Memory B cell (primary cell): ENCODE measurements at regions not wholly inside any gene's neighbourhood (a gene's known extent, or its start where the extent isn't known, plus 50 kb on each side); places are given as distances from the start of the nearest gene placed in this dataset.

ENCODE experiments used
- ATAC-seq: fragments of 150-1000 bp; cut with Tn5 transposase; 2 replicates; pipeline ENCODE4 v1.10.0; 2021; ENCODE audit warnings: low read depth, mild to moderate bottlenecking, moderate library complexity
- DNase-seq, 2 donors: peaks; one replicate each; pipeline ENCODE4 v3.0.0; 2022; ENCODE audit warnings: low spot score in 2 of 2
- H3K27ac Mint-ChIP-seq: one replicate; pipeline ENCODE4 v1.8.0; 2022; ENCODE audit warnings: mild to moderate bottlenecking, moderate library complexity, mixed read lengths
- H3K27me3 Mint-ChIP-seq: one replicate; pipeline ENCODE4 v1.8.0; 2022; ENCODE audit warnings: mixed read lengths
- H3K36me3 Mint-ChIP-seq: one replicate; pipeline ENCODE4 v1.8.0; 2022; ENCODE audit warnings: mild to moderate bottlenecking, mixed read lengths
- H3K4me1 Mint-ChIP-seq: one replicate; pipeline ENCODE4 v1.8.0; 2022; ENCODE audit warnings: mixed read lengths
- H3K4me3 Mint-ChIP-seq: one replicate; pipeline ENCODE4 v1.8.0; 2022; ENCODE audit warnings: mild to moderate bottlenecking, moderate library complexity, mixed read lengths
- H3K9me3 Mint-ChIP-seq: one replicate; pipeline ENCODE4 v1.8.0; 2022; ENCODE audit warnings: mixed read lengths

DNA sequence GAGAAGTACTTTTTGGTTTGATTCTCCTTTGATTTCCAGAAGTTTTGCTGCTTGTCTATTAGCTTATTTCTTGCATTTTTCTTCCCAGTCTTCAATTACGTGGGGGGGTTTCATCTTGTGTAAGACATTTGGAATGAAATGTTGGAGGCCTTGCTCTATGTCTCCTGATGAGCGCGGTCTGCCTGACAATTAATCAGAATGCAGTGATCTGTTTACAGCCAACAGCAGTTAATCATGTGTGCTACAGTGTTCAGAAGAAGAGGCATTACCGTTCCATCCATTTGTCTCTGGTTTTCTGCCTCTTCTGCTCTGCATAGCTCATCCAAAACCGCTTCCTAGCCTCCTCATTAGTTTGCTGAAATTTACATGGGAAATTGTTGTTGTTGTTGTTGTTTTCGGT is 134.4 kb upstream of the ST6GAL2 start:
- Mint-ChIP-seq H3K4me3 (no peak overlapping the region), H3K4me1 (no peaks in the 10 kb centered on the region)

DNA sequence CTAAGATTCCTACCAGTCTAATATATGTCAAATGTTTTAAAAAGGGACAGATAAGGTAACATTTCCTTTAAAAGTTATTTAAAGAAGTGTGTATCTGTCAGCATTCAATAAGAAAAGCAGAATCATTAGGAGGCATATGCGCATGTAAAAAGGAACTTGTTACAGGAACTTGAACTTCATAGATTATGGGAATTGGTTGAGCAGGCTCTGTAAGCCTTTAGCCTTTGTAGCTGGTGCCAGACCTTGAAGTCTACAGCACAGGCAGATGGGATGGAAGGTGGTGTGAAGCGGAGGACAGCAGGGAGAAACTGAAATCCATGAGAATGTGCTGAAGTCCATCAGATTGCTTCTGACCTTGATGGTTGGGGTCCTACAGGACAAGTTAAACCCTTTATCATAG is 138.3 kb upstream of the ST6GAL2 start:
- Mint-ChIP-seq H3K27me3 (no peaks in the 10 kb centered on the region), H3K9me3 (peaks cover 5% of the 10 kb centered on the region), H3K4me1 (no peaks in the 10 kb centered on the region), H3K36me3 (no peaks in the 10 kb centered on the region), H3K4me3 (no peak overlapping the region), H3K27ac (no peak overlapping the region)
- DNase-seq (no peak), ATAC-seq (no peak)

More for the DNA sequence above, 134.4 kb upstream of the ST6GAL2 start:
- no peaks in the 10 kb centered on the region for H3K27me3 Mint-ChIP-seq
- H3K27ac Mint-ChIP-seq = no peak overlapping the region
- ATAC-seq (no peak), DNase-seq (no peak)
- peaks cover 6% of the 10 kb centered on the region for H3K9me3 Mint-ChIP-seq
- no peaks in the 10 kb centered on the region for H3K36me3 Mint-ChIP-seq

DNA sequence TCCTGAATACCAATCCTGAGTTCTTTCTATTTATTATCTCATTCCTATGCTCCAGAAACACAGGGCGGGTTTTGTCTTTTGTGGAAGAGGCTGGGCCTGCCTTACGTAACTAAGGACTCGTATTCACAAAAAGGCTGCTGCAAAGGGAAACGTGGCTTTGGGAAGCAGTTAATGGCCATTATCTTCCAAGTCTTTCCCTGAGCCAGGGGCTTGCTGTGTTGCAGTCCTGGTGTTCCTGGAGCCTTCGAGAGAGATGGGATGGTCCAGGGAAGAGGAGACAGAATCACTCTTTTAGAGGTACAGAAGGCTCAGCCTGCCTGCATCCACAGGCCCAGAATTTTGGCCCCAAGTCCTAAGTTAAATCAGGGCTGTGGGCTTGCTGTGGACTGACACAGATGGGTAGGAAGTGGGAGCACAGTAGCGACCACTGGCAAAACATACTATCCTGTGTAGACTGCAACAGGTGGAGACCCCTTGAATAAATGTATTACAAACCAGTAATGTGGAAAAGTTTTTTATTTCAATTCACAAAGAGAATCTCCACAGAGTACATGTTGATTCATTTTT is 139.4 kb upstream of the ST6GAL2 start:
- no peaks in the 10 kb centered on the region for H3K27me3 Mint-ChIP-seq
- no peak overlapping the region for H3K4me3 Mint-ChIP-seq
- no peaks in the 10 kb centered on the region for H3K4me1 Mint-ChIP-seq
- H3K9me3 Mint-ChIP-seq = peaks cover 6% of the 10 kb centered on the region
- ATAC-seq (no peak), DNase-seq (no peak)
- H3K27ac Mint-ChIP-seq = no peak overlapping the region
- no peaks in the 10 kb centered on the region for H3K36me3 Mint-ChIP-seq

DNA sequence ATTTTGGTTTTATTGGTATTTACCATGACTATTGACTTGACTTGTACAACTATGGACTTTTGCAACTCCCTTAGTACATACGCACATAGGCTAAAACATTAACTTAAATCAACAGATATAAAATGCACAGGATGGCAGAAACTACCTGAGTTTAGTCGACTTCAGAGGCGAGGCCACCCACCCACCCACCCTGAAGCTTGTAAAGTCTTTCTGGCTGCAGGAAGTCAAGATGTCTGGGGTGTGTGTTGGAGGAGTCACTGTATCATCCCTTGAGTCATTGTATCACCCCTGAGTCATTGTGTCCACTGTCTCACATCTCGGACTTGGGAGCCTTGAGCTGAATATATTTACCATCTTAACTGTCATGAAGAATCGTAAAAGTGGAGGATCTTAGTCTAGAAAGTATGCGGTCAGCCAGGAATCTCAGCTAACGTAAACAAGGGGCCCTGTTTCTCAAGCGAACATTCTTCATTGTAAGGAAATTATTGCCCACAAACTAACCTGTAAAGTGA is 140.0 kb upstream of the ST6GAL2 start:
- Mint-ChIP-seq H3K27ac (no peak overlapping the region), H3K4me1 (no peaks in the 10 kb centered on the region), H3K9me3 (peaks cover 6% of the 10 kb centered on the region), H3K36me3 (no peaks in the 10 kb centered on the region), H3K4me3 (no peak overlapping the region), H3K27me3 (no peaks in the 10 kb centered on the region)
- DNase-seq = no peak
- no peak for ATAC-seq

DNA sequence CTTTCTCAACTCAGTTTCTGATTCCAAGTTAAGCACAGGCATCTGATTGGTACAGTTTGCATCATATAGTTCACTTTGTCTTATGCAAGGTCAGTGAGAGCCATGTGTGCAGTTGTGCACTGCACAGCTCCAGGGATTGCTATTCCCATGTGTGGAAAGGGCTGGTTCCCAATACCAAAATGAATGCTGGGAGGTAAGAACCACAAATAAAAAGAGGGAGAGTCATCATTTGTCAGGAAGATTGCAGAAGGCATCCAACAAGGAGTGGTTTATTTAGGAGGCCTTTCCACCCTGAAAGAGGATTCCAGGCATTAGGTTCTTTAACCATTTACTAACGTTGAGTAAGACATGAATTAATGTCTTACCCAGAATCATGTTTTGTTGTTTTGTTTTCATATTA is 141.2 kb upstream of the ST6GAL2 start:
- no peaks in the 10 kb centered on the region for H3K4me1 Mint-ChIP-seq
- peaks cover 6% of the 10 kb centered on the region for H3K9me3 Mint-ChIP-seq
- H3K36me3 Mint-ChIP-seq = no peaks in the 10 kb centered on the region
- no peak overlapping the region for H3K27ac Mint-ChIP-seq
- ATAC-seq (no peak), DNase-seq (no peak)
- no peaks in the 10 kb centered on the region for H3K27me3 Mint-ChIP-seq
- H3K4me3 Mint-ChIP-seq = no peak overlapping the region

DNA sequence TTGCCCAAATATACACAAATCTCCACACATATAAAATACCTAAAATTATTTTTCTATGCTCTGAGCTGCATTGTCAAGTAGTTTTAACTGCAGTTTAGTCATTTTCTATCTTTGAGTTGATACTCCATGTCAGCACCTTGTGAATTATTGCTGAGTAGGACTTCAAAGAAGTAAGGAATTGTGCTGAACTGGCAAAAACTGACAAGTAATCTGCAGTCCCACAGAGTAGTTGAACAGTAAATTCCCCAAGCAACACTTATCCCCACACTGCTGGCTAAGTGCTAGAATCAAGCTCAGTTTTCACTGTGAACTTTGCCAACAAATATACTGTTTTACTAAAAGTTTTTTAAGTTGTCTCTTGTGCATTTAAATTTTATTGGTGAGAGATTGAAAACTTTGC is 141.8 kb upstream of the ST6GAL2 start:
- no peak for ATAC-seq
- H3K9me3 Mint-ChIP-seq = peaks cover 6% of the 10 kb centered on the region
- H3K27ac Mint-ChIP-seq = no peak overlapping the region
- no peak overlapping the region for H3K4me3 Mint-ChIP-seq
- H3K4me1 Mint-ChIP-seq = no peaks in the 10 kb centered on the region
- no peak for DNase-seq
- H3K27me3 Mint-ChIP-seq = no peaks in the 10 kb centered on the region
- H3K36me3 Mint-ChIP-seq = no peaks in the 10 kb centered on the region

DNA sequence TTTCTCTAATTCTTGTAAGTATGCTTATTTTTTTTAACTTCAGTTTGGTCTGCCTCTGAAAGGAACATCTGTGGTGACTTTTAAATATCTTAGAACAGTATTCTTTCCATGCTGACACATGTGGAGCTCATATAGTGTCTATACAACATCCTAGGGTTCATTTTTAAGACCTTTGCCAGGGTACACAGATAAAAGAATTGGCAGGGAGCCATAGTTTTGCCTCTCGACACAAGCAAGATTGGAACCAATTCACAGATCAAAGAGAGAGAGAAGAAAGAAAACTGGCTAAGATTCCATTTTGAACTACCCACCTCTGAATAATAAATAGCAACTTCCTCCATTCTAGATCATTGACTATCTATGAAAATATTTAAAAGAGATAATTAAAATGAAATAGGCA is 142.7 kb upstream of the ST6GAL2 start:
- DNase-seq (no peak), ATAC-seq (no peak)
- H3K27me3 Mint-ChIP-seq = no peaks in the 10 kb centered on the region
- H3K36me3 Mint-ChIP-seq = no peaks in the 10 kb centered on the region
- peaks cover 6% of the 10 kb centered on the region for H3K9me3 Mint-ChIP-seq
- H3K4me3 Mint-ChIP-seq = no peak overlapping the region
- no peaks in the 10 kb centered on the region for H3K4me1 Mint-ChIP-seq
- H3K27ac Mint-ChIP-seq = no peak overlapping the region

DNA sequence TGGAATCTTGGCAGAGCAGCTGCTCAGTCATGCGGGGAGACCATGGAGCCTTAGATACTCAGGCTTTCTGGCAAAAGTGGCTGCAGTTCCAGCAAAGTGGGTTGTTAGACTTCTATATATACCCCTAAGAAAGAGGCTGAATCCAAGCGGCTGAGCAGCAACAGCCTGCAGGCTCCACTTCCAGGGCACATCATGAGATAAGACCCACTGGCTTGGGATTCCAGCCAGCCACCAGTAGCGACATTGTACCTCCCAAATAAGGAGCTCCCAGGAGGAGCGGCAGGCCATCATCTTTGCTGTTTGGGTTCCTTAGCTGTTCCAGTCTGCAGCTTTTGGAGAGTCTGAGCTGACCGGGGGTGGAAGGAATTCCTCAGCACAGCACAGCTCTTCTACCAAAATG is 150.3 kb upstream of the ST6GAL2 start:
- DNase-seq (no peak), ATAC-seq (no peak)
- Mint-ChIP-seq H3K27ac (no peak overlapping the region), H3K9me3 (peaks cover 10% of the 10 kb centered on the region), H3K27me3 (no peaks in the 10 kb centered on the region), H3K4me1 (no peaks in the 10 kb centered on the region), H3K36me3 (no peaks in the 10 kb centered on the region), H3K4me3 (no peak overlapping the region)

DNA sequence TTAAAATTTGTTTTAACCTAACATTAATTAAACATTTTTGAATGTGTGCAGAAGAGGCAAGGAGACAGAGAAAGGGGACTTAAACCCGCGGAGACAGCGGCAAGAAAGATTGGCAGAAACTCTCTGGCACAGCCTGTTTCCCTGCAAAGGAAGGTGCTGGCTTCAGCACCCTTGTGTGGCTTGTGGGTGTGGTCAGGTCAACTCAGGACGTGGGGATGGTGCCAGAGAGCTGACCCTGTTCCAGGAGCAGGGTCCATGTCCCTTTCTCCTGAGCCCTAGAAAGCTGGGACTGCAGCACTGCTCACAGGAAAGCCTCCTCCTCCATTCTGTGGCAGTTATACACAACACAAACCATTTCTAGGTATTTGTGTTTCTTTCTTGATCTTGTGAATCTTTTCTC is 176.2 kb upstream of the ST6GAL2 start:
- Mint-ChIP-seq H3K4me3 (no peak overlapping the region), H3K36me3 (no peaks in the 10 kb centered on the region), H3K9me3 (peaks cover 2% of the 10 kb centered on the region), H3K27ac (no peak overlapping the region), H3K4me1 (no peaks in the 10 kb centered on the region), H3K27me3 (no peaks in the 10 kb centered on the region)
- DNase-seq (no peak), ATAC-seq (no peak)

DNA sequence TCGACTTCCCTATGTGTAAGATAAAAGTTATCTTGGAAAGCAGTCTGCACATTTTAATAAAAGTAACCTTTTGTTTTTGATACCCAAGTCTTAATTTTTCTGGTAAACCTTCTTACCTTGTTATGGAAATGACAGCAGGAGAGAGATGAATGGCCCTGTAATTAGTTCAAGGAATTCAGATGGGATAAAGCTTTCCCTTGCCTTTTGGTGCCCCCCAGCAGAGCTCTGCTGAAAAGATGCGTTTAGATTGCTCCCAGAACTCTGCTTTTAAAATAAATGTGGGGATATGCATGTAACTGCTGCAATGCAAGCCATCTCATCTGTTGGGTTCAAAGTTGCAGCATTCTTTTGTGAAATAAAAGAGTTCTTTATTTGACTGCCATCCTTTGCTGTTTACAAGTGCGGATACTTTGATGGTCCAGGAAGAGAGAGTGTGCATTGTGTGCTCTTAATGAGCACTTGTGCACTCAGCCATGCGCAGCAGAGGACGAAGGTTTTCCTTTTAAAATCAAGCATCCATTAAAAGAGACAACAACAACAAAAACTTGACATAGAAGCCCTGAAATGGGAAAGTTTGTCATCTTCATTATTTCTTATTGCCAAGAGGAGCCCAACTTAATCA is 176.7 kb upstream of the ST6GAL2 start:
- H3K4me1 Mint-ChIP-seq = no peaks in the 10 kb centered on the region

DNA sequence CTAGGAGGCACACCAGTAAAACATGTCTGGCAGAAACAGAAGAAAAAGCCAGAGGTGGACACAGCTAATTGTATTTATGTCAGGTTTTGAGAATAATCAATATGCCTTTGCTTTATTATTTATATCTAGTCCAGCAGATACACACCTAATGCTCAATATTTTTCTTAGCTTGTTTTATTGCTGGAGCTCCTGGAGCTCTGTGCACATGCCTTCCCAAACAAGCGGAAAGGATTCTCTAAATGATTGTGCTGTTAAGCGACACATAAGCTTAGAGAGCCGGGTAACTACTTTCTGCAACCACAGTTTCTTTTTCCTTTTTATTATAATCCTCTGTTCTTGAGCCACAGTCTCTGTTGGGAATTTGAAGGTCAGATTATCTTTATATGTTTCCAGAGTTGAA is 177.3 kb upstream of the ST6GAL2 start:
- no peak for ATAC-seq
- Mint-ChIP-seq H3K4me3 (no peak overlapping the region), H3K9me3 (peaks cover 2% of the 10 kb centered on the region), H3K27me3 (no peaks in the 10 kb centered on the region), H3K36me3 (no peaks in the 10 kb centered on the region), H3K4me1 (no peaks in the 10 kb centered on the region), H3K27ac (no peak overlapping the region)
- no peak for DNase-seq

More for the DNA sequence above, 176.7 kb upstream of the ST6GAL2 start:
- DNase-seq (no peak), ATAC-seq (no peak)
- Mint-ChIP-seq H3K36me3 (no peaks in the 10 kb centered on the region), H3K9me3 (peaks cover 2% of the 10 kb centered on the region), H3K27me3 (no peaks in the 10 kb centered on the region), H3K27ac (no peak overlapping the region), H3K4me3 (no peak overlapping the region)

DNA sequence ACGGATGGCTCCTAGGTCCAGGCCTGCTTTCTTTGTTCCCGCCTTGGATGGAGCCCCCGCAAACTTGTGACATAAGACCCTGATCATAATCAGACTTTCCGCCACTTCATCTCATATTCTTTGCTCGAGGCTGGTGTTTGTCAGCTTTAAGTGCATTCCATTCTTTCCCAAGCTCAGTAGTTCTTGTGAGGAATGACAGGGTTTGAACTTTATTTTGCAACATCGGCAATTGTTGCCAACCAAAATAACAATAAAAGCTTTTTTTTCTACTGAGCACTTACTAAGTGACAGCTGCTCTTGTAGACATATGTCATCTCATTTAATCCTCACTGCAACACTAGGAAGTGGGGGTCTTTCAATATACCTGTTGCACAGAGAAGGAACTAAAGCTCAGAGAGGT is 178.8 kb upstream of the ST6GAL2 start:
- no peak for ATAC-seq

DNA sequence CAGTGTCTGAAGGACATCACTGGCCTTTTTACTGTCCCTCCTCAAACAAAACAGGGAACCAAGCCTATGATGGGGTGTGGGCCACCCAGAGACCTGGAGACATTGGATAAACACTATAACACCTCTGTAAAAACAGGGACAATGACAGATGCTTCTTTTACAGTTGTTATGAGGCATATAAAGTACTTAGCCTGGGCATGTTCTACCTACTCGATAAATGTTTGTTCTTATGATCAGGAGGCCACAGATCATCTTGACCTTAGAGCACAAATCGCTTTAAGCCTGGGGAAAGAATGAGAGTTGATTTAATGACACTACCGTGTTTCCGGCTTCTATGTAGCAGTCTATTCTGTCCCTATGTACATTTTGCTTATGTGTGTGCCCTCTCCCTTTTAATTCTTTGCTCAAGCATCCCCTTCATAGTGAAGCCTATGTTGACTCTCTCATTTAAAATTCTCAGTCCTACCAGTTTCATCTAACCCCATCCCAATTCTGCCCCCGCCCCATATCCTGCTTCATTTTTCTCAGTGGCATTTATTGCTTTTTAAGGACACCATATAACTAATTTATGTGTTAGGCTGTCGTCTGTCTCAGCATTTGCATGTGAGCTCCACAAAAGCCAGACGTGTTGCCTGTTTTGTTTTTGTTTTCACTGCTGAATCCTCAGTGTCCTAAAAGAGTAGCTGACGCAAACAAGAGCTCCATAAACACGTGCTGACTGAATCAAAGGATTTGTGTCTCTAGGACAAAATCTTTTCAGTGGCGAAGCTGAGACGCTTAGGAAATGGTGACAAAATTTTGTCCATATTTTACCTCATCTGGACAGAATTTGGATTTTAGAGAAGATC is 182.3 kb upstream of the ST6GAL2 start:
- DNase-seq (no peak), ATAC-seq (no peak)
- Mint-ChIP-seq H3K4me3 (no peak overlapping the region), H3K9me3 (peaks cover 4% of the 10 kb centered on the region), H3K27ac (no peak overlapping the region), H3K27me3 (no peaks in the 10 kb centered on the region), H3K36me3 (no peaks in the 10 kb centered on the region), H3K4me1 (no peaks in the 10 kb centered on the region)

More for the DNA sequence above, 178.8 kb upstream of the ST6GAL2 start:
- no peaks in the 10 kb centered on the region for H3K36me3 Mint-ChIP-seq
- H3K27ac Mint-ChIP-seq = no peak overlapping the region
- H3K4me3 Mint-ChIP-seq = no peak overlapping the region
- peaks cover 2% of the 10 kb centered on the region for H3K9me3 Mint-ChIP-seq
- H3K4me1 Mint-ChIP-seq = no peaks in the 10 kb centered on the region
- no peak for DNase-seq
- H3K27me3 Mint-ChIP-seq = no peaks in the 10 kb centered on the region

DNA sequence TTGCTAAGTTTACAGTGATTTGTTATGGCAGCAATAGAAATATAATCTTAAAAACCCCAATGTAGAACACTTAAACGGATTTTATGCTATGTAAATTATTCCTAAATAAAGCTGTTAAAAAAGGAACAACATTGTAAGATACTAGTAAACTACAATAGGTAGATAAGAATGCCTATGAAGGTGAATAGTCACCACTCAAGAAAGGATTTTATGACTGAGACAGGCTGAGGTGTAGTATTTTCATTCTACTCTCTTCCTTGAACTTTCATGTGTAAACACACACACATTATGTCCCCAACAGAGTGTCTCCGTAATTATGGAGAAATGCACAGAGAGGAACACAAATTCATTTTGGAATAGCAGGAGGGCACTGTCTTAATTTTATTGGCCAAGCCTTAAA is 183.9 kb upstream of the ST6GAL2 start:
- H3K36me3 Mint-ChIP-seq = no peaks in the 10 kb centered on the region
- no peaks in the 10 kb centered on the region for H3K27me3 Mint-ChIP-seq
- no peaks in the 10 kb centered on the region for H3K4me1 Mint-ChIP-seq
- no peak overlapping the region for H3K27ac Mint-ChIP-seq
- peaks cover 4% of the 10 kb centered on the region for H3K9me3 Mint-ChIP-seq
- no peak for ATAC-seq
- H3K4me3 Mint-ChIP-seq = no peak overlapping the region
- DNase-seq = no peak
